ENCODE measurements at regions not wholly inside any gene's neighbourhood (a gene's known extent, or its start where the extent isn't known, plus 50 kb on each side); places are given as distances from the start of the nearest gene placed in this dataset.

DNA sequence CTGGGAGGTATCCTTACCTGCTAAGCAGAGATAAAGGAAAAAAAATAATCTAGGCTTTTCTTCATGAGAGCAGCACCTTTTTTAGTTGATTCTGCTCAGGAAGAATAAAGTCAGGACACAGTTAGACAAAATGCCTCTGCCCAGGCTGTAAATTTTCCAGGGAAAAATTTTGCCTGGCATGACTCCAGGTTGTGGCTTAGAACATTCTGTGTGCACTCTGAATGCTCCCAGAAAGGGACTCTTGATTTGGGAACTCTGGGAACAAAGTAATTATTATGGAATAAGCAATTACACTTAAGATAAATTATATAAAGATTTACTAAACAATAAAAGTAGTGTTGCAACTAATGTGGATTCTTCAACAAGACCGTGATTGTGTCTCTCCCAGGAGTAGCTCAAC, 826.2 kb upstream of the TENM3 start:
- TF ChIP-seq, protein P1, sequence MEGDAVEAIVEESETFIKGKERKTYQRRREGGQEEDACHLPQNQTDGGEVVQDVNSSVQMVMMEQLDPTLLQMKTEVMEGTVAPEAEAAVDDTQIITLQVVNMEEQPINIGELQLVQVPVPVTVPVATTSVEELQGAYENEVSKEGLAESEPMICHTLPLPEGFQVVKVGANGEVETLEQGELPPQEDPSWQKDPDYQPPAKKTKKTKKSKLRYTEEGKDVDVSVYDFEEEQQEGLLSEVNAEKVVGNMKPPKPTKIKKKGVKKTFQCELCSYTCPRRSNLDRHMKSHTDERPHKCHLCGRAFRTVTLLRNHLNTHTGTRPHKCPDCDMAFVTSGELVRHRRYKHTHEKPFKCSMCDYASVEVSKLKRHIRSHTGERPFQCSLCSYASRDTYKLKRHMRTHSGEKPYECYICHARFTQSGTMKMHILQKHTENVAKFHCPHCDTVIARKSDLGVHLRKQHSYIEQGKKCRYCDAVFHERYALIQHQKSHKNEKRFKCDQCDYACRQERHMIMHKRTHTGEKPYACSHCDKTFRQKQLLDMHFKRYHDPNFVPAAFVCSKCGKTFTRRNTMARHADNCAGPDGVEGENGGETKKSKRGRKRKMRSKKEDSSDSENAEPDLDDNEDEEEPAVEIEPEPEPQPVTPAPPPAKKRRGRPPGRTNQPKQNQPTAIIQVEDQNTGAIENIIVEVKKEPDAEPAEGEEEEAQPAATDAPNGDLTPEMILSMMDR (IDR thresholded peaks at IDR 0.05) = no peak
- TF ChIP-seq POLR2A (IDR thresholded peaks at IDR 0.05) = no peak

Measured in vagina (tissue), 2 donors.